Left colon (tissue), 2 donors: ENCODE measurements at regions not wholly inside any gene's neighbourhood (a gene's known extent, or its start where the extent isn't known, plus 50 kb on each side); places are given as distances from the start of the nearest gene placed in this dataset.
"Not testable (repeated sequence)": the region's sequence is repeated elsewhere in the genome, so short reads cannot be mapped to it uniquely, and the experiment has no call there.

Experiments used
- ATAC-seq: fragments of 200-7000 bp; cut with Tn5 transposase; one replicate; pipeline ENCODE4 v1.9.1; 2020; ENCODE audit warnings: mild to moderate bottlenecking, moderate library complexity
- DNase-seq, 2 donors: peaks; one replicate each; pipeline ENCODE4 v3.0.0-alpha.2; 2020
- intact Hi-C, 2 donors: fragments of 100-400 bp; cut with DNase I in 1 of 2; cut with micrococcal nuclease in 1 of 2; formaldehyde crosslinking; loops; one replicate each; pipeline versions ENCODE4 v1.11.2 to v1.14.0; 2022; cut with DNase I, micrococcal nuclease
- donor health status: DM: no; HTN: no; CAD: no.
- donor health status: DM: yes; HTN: yes; CAD: no.

DNA sequence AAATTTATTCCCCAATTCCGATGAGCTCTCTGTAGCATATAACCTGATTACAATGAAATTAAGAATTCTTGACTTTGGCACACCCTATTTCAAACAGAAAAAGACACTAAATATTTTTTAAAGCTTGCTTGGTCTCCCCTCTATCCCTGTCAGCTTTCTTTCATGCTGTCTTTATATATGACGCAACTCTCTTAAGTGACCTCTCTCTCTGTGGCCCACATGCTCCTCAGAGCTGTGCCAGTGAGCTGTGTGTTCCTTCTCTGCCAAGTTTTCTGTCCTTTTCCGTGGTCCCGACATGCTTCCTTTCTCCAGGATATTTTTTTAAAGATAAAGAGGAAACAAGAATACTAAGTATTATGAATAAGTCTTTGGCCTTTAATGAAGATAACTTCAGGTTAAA is 484.0 kb downstream of the ETNK1 start:
- DNase-seq (no peak), ATAC-seq (no peak)
- intact Hi-C loops: no loop called here

DNA sequence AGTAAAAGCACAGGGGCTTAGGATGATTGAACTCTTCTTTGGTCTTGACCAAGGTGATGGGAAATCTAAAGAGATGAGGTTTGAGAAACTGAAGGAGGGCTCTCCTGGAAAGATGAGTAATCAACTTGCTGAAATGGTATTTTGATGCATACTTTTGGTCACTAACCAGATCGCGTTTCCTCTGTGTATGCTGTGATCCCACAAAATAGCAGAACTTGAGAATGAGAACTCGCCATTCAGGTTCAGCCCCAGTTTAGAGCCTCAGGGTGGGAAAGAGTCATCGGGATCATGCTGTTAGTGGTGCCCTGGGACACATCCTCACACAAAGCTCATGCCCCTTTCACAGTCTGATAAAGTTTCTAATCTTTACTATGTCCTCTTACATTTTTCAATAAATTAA is 488.8 kb downstream of the ETNK1 start:
- intact Hi-C loops: no loop called here
- DNase-seq: no peak
- ATAC-seq: no peak

DNA sequence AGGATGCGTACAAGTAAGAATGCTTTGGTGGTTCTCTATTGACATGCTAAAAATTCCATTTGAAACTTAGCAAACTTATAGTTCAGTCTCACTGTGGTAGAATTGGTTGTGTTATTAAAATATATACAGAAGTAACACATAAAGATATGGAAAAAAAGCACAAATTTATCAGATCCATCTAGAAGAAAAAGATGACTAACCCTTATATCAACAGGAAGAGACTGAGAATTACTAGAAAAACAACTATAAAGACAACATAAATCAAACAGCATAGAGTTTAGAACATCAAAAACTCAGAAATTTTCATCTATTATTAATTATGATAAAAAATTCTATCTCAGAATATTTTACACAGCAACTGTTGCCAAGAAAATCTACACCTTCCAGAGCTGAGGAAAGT is 491.0 kb downstream of the ETNK1 start:
- DNase-seq (no peak), ATAC-seq (no peak)
- intact Hi-C loops: no loop called here

DNA sequence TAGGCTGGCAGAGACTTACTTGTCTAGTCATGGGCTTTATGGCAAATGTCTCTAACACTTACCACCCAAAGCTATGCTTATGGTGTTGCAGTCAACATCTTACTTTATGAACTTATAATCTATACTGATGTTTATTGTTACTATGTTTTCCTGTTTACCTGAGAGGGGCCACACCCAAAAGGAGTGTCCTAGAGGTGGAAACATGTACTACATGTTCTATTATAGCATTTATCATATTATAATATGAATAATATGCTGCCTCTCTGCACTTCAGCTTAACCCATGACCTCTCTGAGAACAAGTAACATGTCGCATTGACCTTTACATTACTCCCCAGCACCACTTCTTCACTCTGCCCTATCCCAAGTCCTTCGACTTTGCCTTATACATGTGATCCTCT is 501.8 kb downstream of the ETNK1 start:
- intact Hi-C loops: no loop called here
- ATAC-seq (no peak), DNase-seq (no peak)

DNA sequence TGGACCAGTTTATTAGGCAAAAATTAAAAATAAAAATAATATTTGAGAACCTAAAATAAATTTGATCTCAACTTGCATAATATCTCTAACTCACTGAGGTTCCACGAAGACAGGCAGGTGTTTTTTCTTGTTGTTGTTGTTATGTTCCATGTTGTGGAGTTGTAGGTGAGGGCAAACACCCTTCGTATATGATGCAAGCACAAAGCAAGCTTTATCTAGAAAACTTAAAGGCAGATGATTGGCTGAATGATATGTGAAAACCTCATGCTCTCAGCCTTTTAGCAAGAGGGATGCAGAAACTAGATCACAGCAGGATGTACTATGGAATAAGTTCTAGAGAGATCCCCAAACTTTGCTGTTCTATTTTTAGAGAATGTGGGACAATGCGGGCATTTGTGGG is 502.7 kb downstream of the ETNK1 start:
- DNase-seq: no peak
- intact Hi-C loops: no loop called here
- ATAC-seq: no peak

DNA sequence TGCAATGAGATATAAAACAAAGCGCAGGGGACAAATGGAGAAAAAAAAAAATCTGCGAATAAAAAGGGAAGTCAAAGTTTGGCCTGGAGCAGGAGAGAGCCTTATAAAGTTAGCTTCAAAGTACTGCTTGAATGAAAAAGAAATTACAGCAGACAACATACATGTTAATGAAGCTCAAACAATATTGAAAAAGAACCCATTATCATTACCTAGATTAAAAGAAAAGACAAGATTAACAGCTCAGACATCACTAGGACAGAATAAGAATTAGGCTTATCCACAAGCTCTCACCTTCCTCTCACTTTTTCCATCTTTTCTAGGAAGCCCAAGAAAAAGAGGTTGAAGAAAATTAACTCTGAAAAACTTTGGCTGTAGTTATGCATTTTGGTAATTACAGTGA is 503.5 kb downstream of the ETNK1 start:
- intact Hi-C loops: no loop called here
- ATAC-seq (no peak), DNase-seq (no peak)

DNA sequence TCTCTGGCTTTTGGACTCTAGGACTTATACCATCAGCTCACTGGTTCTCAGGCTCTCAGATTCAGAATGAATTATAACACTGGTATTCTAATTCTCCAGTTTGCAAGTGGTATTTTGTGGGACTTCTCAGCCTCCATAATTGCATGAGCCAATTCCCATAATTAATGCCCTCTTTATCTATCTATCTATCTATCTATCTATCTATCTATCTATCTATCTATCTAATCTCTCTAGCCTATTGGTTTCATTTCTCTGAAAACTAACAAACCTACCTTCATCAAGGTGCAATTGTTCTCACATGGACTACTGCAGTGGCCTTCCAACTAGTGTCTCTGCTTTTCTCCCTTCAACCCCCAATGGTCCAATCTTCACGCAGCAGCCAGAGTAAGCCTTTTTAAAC is 507.4 kb downstream of the ETNK1 start:
- DNase-seq: no peak
- intact Hi-C loops: no loop called here
- ATAC-seq: no peak

DNA sequence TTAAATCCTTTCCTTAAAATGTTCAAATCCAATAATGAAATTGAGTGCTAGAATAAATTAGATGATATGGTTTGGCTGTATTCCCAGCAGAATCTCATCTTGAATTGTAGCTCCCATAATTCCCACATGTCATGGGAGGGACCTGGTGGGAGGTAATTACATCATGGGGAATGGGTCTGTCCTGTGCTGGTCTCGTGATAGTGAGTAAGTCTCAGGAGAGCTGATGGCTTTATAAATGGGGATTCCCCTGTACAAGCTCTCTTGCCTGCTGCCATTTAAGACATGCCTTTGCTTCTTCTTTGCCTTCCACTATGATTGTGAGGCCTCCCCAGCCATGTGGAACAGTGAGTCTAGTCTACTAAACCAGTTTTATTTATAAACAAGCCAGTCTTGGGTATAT is 508.5 kb downstream of the ETNK1 start:
- ATAC-seq (no peak), DNase-seq (no peak)
- intact Hi-C loops: no loop called here

DNA sequence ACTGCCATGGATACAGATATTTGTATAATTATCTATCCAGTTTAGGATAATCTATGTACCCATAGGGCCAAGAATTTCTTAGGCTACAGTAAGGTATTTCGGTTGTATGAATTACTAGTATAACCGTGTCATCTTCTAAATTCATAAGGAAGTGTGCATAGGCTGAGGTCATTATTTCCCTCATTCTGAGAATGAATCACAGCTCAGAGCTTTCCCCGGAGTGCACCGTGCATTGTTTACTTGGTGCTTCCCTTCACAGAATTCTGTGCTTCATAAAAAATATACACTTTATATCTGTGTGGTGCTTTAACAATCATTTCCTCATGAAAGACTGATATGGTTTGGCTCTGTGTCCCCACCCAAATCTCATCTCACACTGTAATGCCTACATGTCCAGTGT is 514.1 kb downstream of the ETNK1 start:
- DNase-seq (no peak), ATAC-seq (no peak)
- intact Hi-C loops: no loop called here

DNA sequence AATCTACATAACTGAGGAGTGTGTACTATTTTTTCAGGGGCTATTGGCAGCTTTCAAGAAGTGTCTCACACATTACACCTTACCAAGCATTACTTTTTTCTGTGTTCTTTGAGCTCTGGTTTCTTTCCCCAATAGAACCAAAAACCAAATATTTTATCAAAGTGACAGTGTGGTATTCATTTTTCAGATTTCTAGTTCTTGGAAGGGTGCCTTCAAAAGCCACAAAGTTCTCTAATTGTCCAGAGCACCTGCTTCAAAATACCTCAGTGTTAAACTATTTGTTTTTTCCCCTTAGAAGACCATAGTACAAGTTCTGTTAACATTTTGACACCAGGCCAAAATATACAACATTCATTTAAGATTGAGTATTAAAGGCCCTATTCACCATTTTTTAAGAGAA is 515.7 kb downstream of the ETNK1 start:
- intact Hi-C loops: no loop called here
- no peak for DNase-seq
- no peak for ATAC-seq

DNA sequence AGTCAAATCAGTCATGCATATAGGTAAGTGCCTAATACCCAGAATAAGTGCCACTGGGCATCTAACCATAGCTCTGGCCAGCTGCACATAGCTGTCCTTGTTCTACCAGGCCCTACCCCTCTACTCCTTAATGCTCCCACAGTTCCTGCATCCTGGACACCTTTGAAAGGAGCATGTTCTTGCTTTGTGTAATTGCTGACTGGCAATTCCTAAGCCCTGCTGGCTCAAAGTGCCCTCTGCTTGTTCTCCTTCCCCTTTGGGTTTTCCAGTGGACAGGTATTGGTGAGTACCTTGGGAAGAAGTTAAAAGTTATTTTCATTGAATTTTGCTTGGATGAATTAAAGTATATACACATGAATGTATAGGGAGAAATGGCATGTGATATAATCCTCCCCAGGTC is 516.4 kb downstream of the ETNK1 start:
- intact Hi-C loops: no loop called here
- ATAC-seq: no peak

DNA sequence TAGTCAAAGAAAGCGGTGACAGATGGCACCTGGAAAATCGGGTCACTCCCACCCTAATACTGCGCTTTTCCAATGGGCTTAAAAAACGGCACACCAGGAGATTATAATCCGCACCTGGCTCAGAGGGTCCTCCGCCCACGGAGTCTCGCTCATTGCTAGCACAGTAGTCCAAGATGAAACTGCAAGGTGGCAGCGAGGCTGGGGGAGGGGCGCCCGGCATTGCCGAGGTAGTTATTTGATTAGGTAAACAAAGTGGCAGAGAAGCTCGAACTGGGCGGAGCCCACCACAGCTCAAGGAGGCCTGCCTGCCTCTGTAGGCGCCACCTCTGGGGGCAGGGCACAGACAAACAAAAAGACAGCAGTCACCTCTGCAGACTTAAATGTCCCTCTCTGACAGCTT is 521.1 kb downstream of the ETNK1 start:
- ATAC-seq, DNase-seq, intact Hi-C loops: not testable (repeated sequence)

More for the DNA sequence above, 516.4 kb downstream of the ETNK1 start:
- no peak for DNase-seq

DNA sequence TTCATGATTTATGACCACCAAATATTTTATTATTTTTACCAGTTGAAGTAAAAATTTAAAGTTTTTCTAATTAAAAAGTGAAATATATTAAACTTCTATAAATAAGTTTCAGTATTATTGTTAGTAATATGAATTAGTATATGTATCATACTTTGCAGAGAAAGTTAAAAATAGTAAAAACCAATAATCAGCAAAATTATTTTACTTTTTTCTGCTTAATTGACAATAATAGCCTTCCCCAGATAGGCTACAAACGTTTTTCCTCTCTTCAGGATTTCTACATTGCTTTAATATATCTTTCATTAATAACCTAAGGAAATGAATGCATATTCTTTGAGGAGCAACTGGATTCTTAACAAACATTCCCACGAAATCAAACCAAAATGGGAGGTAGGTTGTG is 543.5 kb downstream of the ETNK1 start:
- no peak for DNase-seq
- intact Hi-C loops: no loop called here
- ATAC-seq: no peak

DNA sequence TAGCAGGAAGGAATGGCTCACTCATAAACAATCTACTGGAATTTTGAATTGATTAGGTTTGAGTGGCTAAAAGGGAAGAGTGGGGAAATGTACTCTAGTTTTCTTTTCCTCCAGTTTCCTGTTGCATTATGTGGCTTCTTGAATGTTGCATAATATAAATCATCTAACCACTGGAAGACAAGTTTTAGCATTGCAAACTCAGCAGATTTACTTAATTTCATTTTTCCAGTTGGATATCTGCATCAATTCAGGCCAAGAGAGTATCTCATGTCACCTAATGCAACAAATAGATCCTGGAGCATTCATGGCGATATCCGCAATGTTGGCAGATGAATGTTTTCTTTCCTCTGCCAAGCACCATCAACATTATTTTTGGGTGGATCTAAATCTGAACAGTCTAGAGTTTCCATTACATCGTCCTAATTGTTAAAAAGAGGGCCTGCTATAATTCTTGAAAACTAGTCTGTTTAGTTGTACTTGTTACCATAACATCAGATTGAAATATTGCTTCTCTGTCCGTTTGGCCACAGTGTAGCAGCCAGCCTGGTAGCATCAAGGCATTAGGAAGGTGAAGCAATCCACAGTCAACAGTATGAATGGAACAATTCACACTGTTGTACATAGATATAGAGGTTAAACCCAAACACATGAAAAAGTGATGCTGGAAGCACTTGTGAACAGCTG is 544.2 kb downstream of the ETNK1 start:
- intact Hi-C loops: no loop called here
- ATAC-seq (no peak), DNase-seq (no peak)

DNA sequence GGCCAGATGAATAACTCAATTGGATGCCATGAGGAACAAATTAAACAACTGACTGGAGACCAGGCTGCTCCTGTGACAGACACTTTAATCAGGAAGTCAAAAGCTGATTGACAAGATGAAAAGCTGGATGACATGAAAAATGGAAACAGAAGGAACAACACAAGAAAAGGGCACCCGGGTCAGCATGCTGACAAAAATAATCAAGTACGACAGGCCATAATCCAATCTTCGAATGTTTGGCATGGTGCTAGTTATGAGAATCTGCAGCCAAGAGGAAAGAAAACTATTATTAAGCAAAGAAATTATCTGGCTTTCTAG is 544.7 kb downstream of the ETNK1 start:
- no peak for ATAC-seq
- DNase-seq: no peak
- intact Hi-C loops: no loop called here

DNA sequence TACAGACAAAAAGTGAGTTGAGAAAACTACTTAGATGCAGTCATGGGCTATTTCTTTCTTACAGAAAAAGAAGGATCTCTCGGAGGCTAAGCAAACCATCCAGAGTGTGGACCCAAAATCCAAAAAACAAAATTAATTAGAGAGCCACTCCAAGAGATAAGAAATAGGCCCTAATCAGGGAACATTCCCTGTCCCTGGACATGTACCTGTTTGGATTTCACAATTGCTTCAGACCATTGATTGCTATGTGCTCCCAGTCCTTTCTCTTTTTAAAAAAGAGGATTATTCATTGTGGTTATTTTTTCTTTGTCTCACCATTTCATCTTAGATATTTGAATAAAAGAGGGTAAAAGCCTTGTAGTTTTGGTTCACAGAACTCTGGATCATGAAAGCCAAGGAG is 549.9 kb downstream of the ETNK1 start:
- ATAC-seq: no peak
- intact Hi-C loops: no loop called here

DNA sequence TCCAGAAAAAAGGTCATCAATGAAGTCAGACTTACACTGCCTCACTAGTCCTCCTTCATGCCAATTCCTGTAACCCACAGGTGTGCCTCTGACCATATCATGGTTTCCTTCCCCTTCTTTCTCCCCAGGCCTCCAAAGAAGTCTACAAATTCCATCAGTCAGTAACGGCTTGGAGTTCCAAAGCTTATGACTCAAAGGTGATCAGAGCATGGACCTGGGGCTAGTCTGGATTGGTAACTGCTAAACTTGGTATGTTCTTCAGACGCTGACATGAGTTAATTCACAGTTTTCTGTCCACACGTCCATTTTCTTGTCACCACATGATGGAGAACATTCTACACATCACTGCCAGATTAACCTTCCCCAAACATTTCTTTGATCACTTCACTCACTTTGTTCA is 560.4 kb downstream of the ETNK1 start:
- ATAC-seq: no peak
- intact Hi-C loops: no loop called here
- DNase-seq: no peak

More for the DNA sequence above, 549.9 kb downstream of the ETNK1 start:
- DNase-seq: no peak

DNA sequence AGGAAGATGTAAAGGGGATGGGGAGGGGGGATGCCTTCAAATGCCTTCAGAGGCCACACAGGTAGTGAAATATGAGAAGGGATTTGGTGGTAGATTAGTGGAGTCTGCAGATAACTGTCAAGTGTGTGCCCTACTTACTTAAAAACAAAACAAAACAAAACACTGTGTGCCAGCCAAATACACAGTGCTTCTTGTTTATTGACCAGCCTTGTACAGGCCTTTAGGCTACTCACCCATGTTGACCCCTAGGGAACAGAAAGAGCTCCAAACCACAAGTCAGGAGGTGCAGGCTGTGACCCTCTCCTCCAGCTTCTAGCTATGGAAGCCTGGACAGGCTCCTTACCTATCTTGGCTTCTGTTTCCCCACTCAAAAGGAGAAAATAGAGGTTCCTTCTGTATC is 562.0 kb downstream of the ETNK1 start:
- intact Hi-C loops: no loop called here
- no peak for ATAC-seq
- no peak for DNase-seq

DNA sequence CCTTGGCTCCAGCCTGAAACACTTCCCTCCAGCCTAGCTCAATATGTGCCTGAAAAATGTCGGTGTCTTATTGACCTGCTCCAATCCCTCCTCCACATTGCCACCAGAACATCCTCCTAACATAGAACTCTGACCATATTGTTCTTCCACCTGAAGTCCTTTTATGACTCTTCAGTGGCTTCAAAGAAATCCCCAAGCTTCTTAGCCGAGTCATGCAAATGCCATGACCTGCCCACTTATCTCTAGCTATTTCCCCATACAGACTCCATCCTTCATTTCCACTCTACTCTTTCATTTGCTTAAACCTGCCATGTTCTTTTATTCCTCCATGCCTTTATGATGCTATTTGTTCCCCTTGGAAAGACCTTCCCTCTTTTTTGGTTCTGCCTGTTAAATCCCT is 568.6 kb downstream of the ETNK1 start:
- intact Hi-C loops: no loop called here
- DNase-seq (no peak), ATAC-seq (no peak)

DNA sequence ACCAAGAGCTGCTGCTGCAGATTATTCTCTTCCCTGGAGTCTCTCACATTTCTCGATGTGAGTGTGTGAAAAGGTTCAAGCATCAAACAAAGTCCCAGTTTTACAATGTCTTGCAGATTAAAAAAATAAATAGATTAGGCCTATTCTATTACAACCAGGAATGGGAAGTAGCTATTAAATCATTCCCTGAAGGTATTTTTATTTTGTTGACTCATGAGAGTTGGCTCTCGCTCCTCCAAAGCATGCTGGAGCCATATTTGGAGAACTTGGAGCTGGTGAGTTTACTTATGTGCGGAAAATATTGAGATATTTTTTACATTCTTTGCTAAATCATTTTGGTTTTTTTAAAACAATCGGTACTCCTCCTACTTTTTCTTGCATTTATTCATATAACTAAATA is 572.3 kb downstream of the ETNK1 start:
- no peak for ATAC-seq
- intact Hi-C loops: no loop called here

DNA sequence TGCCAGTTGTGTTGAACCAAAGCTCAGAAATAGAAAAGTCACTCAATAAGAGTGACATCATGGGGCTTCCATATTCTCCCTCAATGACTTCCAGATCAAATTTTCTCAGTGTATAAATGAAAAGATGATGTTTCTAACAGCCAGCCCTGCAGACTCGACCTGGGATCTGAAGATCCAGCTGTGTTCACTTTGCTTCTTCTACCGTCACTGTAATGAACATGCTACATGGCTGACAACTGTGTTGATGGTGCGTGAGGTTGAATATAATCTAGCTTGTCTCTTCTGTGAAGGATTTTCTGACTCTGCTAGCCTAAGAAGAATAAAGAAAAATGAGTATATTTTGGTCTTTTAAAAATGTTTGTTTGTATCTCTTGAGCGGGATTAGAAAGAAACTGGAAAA is 577.8 kb downstream of the ETNK1 start:
- intact Hi-C loops: loop anchor here in 1 of 2 donors (10.0 kb wide), 1 partner anchor 1392 kb away; no protein-coding TSS in a partner anchor

More for the DNA sequence above, 572.3 kb downstream of the ETNK1 start:
- DNase-seq: no peak

More for the DNA sequence above, 577.8 kb downstream of the ETNK1 start:
- ATAC-seq (no peak), DNase-seq (no peak)
